22Rv1 (cell line): ENCODE measurements at regions not wholly inside any gene's neighbourhood (a gene's known extent, or its start where the extent isn't known, plus 50 kb on each side); places are given as distances from the start of the nearest gene placed in this dataset.
"Not testable (repeated sequence)": the region's sequence is repeated elsewhere in the genome, so short reads cannot be mapped to it uniquely, and the experiment has no call there.

Source experiments
- H3K27ac ChIP-seq: fragments of 450-650 bp; 2 replicates; pipeline ENCODE4 v1.5.1; 2017
- CTCF ChIP-seq: fragments of 450-650 bp; IDR thresholded peaks from 2 replicates; pipeline ENCODE4 v1.5.1; 2017; ENCODE audit warnings: mild to moderate bottlenecking
- ZFX ChIP-seq: fragments of 450-650 bp; IDR thresholded peaks from 2 replicates; pipeline ENCODE4 v1.6.1; 2017; ENCODE audit warnings: antibody characterized with exemption, borderline replicate concordance

GRCh38 chr19:28687296-28687695 is 525.7 kb downstream of the UQCRFS1 start:
- TF ChIP-seq ZFX (no peak), CTCF (no peak)
- no peak overlapping the region for H3K27ac ChIP-seq

GRCh38 chr19:28686756-28687155 is 526.2 kb downstream of the UQCRFS1 start:
- TF ChIP-seq CTCF (no peak), ZFX (no peak)
- H3K27ac ChIP-seq = no peak overlapping the region

- no peak overlapping the region for H3K27ac ChIP-seq
- TF ChIP-seq CTCF (no peak), ZFX (no peak)
These were observed 527.1 kb downstream of the UQCRFS1 start for GRCh38 chr19:28685802-28686201.

- H3K27ac ChIP-seq = not testable (repeated sequence)
These were observed 527.9 kb downstream of the UQCRFS1 start for GRCh38 chr19:28685077-28685476.

GRCh38 chr19:28680111-28680510 is 532.8 kb downstream of the UQCRFS1 start:
- H3K27ac ChIP-seq = no peak overlapping the region
- TF ChIP-seq ZFX = no peak

GRCh38 chr19:28670836-28671235 is 542.1 kb downstream of the UQCRFS1 start:
- no peak overlapping the region for H3K27ac ChIP-seq
- TF ChIP-seq CTCF (no peak), ZFX (no peak)

GRCh38 chr19:28669804-28670203 is 543.1 kb downstream of the UQCRFS1 start:
- TF ChIP-seq ZFX (no peak), CTCF (no peak)
- H3K27ac ChIP-seq = no peak overlapping the region

- TF ChIP-seq ZFX = no peak
- no peak for TF ChIP-seq CTCF
These were observed 545.5 kb downstream of the UQCRFS1 start for GRCh38 chr19:28667348-28667977.

More at GRCh38 chr19:28667348-28667977, 545.5 kb downstream of the UQCRFS1 start:
- no peak overlapping the region for H3K27ac ChIP-seq
